ENCODE measurements at regions not wholly inside any gene's neighbourhood (a gene's known extent, or its start where the extent isn't known, plus 50 kb on each side); places are given as distances from the start of the nearest gene placed in this dataset.

DNA sequence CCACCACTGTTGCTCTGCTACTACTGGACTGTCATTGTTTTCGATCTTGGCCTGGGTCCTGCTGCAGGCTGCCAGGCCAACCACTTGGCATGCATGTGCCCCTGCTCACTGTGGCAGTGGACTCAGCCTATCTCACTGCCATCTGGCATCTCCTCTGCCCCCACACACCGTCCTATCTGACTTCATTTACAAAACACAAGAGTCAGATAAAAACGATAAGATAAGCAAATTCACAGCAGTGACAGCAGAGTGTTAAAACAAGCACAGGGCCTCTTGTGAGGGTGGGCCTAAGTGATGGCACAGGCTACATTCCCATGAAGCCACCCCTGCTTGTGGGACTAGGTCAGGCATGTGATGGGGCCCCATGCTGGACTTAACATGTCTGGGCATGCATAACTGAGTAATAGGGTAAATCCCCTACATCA is 68.1 kb downstream of the CRYGS start:
- H3K4me3 ChIP-seq (ENCODE audit: low read length) = no peak overlapping the region
- TF ChIP-seq, protein P1, sequence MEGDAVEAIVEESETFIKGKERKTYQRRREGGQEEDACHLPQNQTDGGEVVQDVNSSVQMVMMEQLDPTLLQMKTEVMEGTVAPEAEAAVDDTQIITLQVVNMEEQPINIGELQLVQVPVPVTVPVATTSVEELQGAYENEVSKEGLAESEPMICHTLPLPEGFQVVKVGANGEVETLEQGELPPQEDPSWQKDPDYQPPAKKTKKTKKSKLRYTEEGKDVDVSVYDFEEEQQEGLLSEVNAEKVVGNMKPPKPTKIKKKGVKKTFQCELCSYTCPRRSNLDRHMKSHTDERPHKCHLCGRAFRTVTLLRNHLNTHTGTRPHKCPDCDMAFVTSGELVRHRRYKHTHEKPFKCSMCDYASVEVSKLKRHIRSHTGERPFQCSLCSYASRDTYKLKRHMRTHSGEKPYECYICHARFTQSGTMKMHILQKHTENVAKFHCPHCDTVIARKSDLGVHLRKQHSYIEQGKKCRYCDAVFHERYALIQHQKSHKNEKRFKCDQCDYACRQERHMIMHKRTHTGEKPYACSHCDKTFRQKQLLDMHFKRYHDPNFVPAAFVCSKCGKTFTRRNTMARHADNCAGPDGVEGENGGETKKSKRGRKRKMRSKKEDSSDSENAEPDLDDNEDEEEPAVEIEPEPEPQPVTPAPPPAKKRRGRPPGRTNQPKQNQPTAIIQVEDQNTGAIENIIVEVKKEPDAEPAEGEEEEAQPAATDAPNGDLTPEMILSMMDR (conservative IDR thresholded peaks at IDR 0.05; ENCODE audit: low read depth, low read length) = no peak
- DNase-seq (ENCODE audit: low read depth) = no peak

GRCh38 chr3:186473166-186473565 is 71.0 kb downstream of the CRYGS start:
- TF ChIP-seq, protein P1 (conservative IDR thresholded peaks at IDR 0.05; ENCODE audit: low read depth, low read length) = no peak
- no peak overlapping the region for H3K4me3 ChIP-seq (ENCODE audit: low read length)
- DNase-seq (ENCODE audit: low read depth) = no peak

DNA sequence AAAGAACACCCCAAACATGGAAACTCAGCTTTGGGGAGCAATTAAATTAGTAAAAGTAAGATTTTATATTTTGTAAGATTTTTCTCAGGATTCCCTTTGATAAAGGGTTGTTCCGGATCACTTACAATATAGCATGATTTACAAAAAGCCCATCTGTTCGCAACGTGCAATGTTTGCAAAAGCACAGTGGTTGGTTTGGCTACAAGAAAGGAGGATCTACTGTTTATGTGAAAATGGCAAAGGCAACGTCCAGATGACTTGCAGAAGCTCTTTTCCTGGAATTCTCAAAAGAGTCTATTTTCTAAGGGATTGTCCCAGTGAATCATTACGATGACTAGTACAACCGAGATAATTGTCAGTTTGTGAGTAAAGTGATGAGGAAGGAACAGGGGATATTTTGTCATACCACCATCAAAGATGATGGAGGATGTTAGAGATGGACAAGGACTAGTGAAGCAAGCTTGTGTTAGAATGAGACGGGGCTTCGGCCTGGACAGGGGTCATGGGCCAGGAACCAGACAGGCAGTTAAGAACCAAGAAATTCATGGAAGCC is 71.6 kb downstream of the CRYGS start:
- no peak for DNase-seq (ENCODE audit: low read depth)
- no peak overlapping the region for H3K4me3 ChIP-seq (ENCODE audit: low read length)
- TF ChIP-seq, protein P1 (conservative IDR thresholded peaks at IDR 0.05; ENCODE audit: low read depth, low read length) = no peak

GRCh38 chr3:186471771-186472170 is 72.4 kb downstream of the CRYGS start:
- DNase-seq (ENCODE audit: low read depth) = no peak
- TF ChIP-seq, protein P1 (conservative IDR thresholded peaks at IDR 0.05; ENCODE audit: low read depth, low read length) = no peak
- no peak overlapping the region for H3K4me3 ChIP-seq (ENCODE audit: low read length)

DNA sequence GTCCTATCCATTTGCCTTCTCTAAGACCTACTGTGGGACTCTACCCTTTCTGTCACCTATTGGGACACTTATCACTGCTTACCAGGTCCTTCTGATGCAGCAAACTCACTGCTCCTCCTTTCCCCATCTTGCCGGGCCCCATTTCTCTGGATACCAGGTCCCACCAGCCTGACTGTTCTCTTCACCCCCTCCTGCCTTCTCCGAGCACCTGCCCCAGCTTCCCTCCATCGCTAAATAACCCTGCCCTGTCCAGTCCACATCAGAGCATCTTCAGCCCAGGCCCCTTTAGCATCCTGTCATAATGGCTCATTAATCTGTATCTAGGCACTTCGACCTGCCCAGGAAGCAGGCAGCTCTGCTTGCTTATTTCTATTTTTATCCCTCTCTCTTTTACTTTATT is 74.7 kb downstream of the CRYGS start:
- DNase-seq (ENCODE audit: low read depth) = no peak
- H3K4me3 ChIP-seq (ENCODE audit: low read length) = no peak overlapping the region
- TF ChIP-seq, protein P1 (conservative IDR thresholded peaks at IDR 0.05; ENCODE audit: low read depth, low read length) = no peak

DNA sequence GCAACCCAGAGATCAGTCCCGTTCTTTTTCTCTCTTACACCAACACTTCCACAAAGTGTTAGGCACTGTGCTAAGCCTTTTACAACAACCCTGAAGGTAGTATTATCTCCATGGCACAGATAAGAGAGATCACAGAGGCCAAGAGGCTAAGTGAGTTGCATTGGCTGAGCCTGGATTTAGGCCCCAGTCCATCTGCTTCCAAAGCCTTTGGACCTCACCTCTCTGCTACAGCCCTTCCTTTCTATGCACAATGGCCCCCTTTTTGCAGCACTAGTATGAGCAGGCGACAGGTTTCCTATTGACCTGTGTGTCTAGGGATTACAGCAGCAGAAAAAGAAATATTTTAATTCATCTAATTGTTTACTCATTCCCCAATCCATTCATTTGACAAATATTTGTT is 76.2 kb downstream of the CRYGS start:
- no peak for DNase-seq (ENCODE audit: low read depth)
- TF ChIP-seq, protein P1 (conservative IDR thresholded peaks at IDR 0.05; ENCODE audit: low read depth, low read length) = no peak
- H3K4me3 ChIP-seq (ENCODE audit: low read length) = no peak overlapping the region

DNA sequence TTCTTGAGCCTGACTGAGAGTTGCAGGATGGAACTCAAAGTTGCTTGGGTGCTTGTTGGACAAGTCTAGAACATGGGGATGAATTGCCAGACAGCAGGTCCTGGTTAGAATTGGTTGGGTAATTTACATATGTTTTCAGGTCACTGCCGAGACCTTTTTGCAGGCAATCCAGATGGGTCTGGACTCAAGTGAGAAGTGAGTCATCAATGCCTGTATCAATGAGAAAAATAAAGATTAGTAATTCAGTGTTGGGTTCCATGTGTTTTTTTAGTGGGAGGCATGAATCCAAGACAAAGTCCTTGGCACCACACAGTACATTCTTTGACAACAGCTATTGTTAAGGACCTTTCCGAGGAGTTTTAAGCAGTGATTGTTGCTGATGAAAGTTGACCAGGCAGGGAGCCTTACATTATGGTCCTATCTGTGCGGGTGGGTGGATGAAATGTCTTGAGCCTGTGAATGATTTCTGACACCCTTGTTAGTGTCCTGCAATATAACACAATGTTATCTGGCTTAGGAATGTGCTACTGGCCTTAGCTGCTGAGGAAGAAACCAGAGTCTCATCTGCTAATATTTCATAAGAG is 77.7 kb downstream of the CRYGS start:
- DNase-seq (ENCODE audit: low read depth) = no peak
- no peak overlapping the region for H3K4me3 ChIP-seq (ENCODE audit: low read length)
- TF ChIP-seq, protein P1 (conservative IDR thresholded peaks at IDR 0.05; ENCODE audit: low read depth, low read length) = no peak
